Mucosa of stomach (tissue), 1 donor: ENCODE measurements at regions not wholly inside any gene's neighbourhood (a gene's known extent, or its start where the extent isn't known, plus 50 kb on each side); places are given as distances from the start of the nearest gene placed in this dataset.
"Not testable (repeated sequence)": the region's sequence is repeated elsewhere in the genome, so short reads cannot be mapped to it uniquely, and the experiment has no call there.

Source experiments
- H3K27me3 ChIP-seq: one replicate; pipeline ENCODE4 v1.7.0; 2013; ENCODE audit warnings: mild to moderate bottlenecking, low read length; ENCODE audit not compliant: control insufficient read depth, insufficient read depth
- H3K36me3 ChIP-seq: one replicate; pipeline ENCODE4 v1.7.0; 2013; ENCODE audit warnings: low read length; ENCODE audit not compliant: control insufficient read depth, insufficient read depth
- H3K4me1 ChIP-seq: one replicate; pipeline ENCODE4 v1.7.0; 2013; ENCODE audit warnings: mild to moderate bottlenecking, low read length; ENCODE audit not compliant: control insufficient read depth, insufficient read depth
- H3K4me3 ChIP-seq: one replicate; pipeline ENCODE4 v1.7.0; 2013; ENCODE audit warnings: low read length
- H3K9ac ChIP-seq: one replicate; pipeline ENCODE4 v1.7.0; 2013; ENCODE audit warnings: mild to moderate bottlenecking, low read length, moderate library complexity
- H3K9me3 ChIP-seq: one replicate; pipeline ENCODE4 v1.7.0; 2013; ENCODE audit warnings: mild to moderate bottlenecking, low read length, moderate library complexity; ENCODE audit not compliant: control insufficient read depth
- donor health status: Pancreatic carcinoma.

DNA sequence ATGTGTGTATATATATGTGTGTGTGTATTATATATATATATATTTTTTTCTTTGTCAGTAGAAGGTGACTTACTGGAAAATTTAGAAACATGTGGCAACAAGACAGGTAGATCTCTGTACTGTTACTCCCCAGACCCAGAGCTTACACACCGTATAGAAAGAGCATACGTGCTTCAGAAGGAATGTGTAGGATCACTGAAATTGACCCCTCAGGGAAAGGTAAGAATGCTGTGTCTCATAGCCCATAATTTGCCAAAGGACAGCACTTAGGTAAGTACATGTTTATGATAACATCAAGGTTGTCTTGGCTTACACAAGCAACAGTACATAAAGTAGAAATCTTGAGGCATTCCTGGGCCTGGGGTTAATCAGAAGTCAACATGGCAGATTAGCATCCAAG lies 54.2 kb upstream of the PDE3B start:
- Histone ChIP-seq H3K4me3 (no peak overlapping the region), H3K27me3 (no peaks in the 10 kb centered on the region), H3K4me1 (peaks cover 6% of the 10 kb centered on the region), H3K9ac (no peak overlapping the region), H3K9me3 (no peaks in the 10 kb centered on the region), H3K36me3 (no peaks in the 10 kb centered on the region)

DNA sequence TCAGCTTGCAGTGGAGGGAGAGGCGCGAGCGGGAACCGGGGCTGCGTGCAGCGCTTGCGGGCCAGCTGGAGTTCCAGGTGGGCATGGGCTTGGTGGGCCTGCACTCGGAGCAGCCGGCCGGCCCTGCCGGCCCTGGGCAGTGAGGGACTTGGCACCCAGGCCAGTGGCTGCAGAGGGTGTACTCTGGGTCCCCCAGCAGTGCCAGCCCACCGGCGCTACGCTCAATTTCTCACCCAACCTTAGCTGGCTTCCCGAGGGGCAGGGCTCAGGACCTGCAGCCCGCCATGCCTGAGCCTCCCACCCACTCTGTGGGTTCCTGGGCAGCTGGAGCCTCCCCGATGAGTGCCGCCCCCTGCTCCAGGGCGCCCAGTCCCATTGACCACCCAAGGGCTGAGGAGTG lies 52.6 kb upstream of the PDE3B start:
- not testable (repeated sequence) for H3K4me3 ChIP-seq, H3K9ac ChIP-seq, H3K36me3 ChIP-seq, H3K4me1 ChIP-seq, H3K27me3 ChIP-seq, H3K9me3 ChIP-seq

DNA sequence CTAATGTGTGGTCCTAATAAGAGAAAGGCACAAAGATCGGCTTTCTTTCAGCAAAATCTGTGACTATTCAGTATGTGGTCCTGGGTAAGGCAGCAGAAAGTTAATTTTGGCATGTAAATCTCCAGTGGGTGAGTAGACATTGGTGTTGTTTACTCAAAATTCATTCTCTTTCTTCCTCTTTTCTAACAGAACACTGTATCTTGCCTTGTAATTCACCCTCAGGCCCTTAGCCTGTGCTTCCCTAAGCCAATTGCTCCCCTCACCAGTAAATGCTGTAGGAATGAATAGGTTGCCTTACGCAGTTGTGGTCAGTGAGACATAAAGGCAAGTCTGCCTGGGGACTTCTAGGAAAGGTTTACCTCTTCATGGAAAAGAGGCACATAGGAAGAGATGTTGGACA lies 49.9 kb upstream of the PDE3B start:
- Histone ChIP-seq H3K9me3 (no peaks in the 10 kb centered on the region), H3K4me3 (no peak overlapping the region), H3K4me1 (no peaks in the 10 kb centered on the region), H3K9ac (no peak overlapping the region), H3K36me3 (no peaks in the 10 kb centered on the region), H3K27me3 (no peaks in the 10 kb centered on the region)
